ENCODE measurements at regions not wholly inside any gene's neighbourhood (a gene's known extent, or its start where the extent isn't known, plus 50 kb on each side); places are given as distances from the start of the nearest gene placed in this dataset.
"Not testable (repeated sequence)": the region's sequence is repeated elsewhere in the genome, so short reads cannot be mapped to it uniquely, and the experiment has no call there.

GRCh38 chrX:114050075-114050796 lies 533.6 kb upstream of the HTR2C start:
- ChIA-PET POLR2A (no interaction called here), CTCF (no interaction called here)
- H3K27me3 Mint-ChIP-seq (ENCODE audit: insufficient read depth, unreplicated experiment), result peaks cover 34% of the 10 kb centered on the region
- H3K4me1 Mint-ChIP-seq (ENCODE audit: insufficient read depth, unreplicated experiment), result no peaks in the 10 kb centered on the region
- no peak for DNase-seq (ENCODE audit: unreplicated experiment)
- no peak overlapping the region for H3K27ac Mint-ChIP-seq (ENCODE audit: low read depth, unreplicated experiment)
- H3K4me3 Mint-ChIP-seq (ENCODE audit: unreplicated experiment), result no peak overlapping the region
- no TSS peak for BruUV-seq (replicated peaks)
- TF ChIP-seq CTCF (IDR thresholded peaks at IDR 0.05; ENCODE audit: unreplicated experiment), result no peak
- intact Hi-C loops (cut with micrococcal nuclease), result no loop called here
- peaks cover 5% of the 10 kb centered on the region for H3K36me3 Mint-ChIP-seq (ENCODE audit: insufficient read depth, unreplicated experiment)
- H3K9me3 Mint-ChIP-seq (ENCODE audit: unreplicated experiment), result no peaks in the 10 kb centered on the region

DNA sequence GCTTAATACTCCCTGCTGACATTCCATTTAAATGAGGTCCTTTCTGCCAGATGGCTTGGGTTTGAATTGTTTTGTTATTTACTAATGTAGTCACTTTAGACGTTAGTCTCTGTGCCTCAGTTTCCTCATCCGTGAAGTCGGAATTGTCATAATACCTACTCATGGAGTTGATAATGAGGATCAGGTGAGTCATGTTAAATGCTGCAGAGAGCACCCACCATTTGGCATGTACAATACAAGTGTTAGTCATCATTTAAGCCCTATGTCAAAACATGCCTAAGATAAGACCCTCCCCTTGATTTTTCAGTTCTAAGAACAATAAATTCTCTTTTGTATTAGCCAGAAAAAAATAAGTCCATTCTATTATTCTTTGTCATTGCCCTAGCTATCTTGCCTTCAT lies 534.8 kb upstream of the HTR2C start:
- Mint-ChIP-seq H3K36me3 (ENCODE audit: insufficient read depth, unreplicated experiment) (peaks cover 5% of the 10 kb centered on the region), H3K4me3 (ENCODE audit: unreplicated experiment) (no peak overlapping the region), H3K9me3 (ENCODE audit: unreplicated experiment) (no peaks in the 10 kb centered on the region), H3K27me3 (ENCODE audit: insufficient read depth, unreplicated experiment) (peaks cover 24% of the 10 kb centered on the region), H3K4me1 (ENCODE audit: insufficient read depth, unreplicated experiment) (no peaks in the 10 kb centered on the region), H3K27ac (ENCODE audit: low read depth, unreplicated experiment) (no peak overlapping the region)
- TF ChIP-seq CTCF (IDR thresholded peaks at IDR 0.05; ENCODE audit: unreplicated experiment), result no peak
- intact Hi-C loops (cut with micrococcal nuclease), result no loop called here
- no TSS peak for BruUV-seq (replicated peaks)
- ChIA-PET POLR2A (no interaction called here), CTCF (no interaction called here)
- peak; percentile 19 for DNase-seq (ENCODE audit: unreplicated experiment)

GRCh38 chrX:114047558-114047957 lies 536.3 kb upstream of the HTR2C start:
- DNase-seq (ENCODE audit: unreplicated experiment), result no peak
- Mint-ChIP-seq H3K27ac (ENCODE audit: low read depth, unreplicated experiment) (no peak overlapping the region), H3K9me3 (ENCODE audit: unreplicated experiment) (no peaks in the 10 kb centered on the region), H3K4me3 (ENCODE audit: unreplicated experiment) (no peak overlapping the region), H3K36me3 (ENCODE audit: insufficient read depth, unreplicated experiment) (peaks cover 5% of the 10 kb centered on the region), H3K4me1 (ENCODE audit: insufficient read depth, unreplicated experiment) (no peaks in the 10 kb centered on the region), H3K27me3 (ENCODE audit: insufficient read depth, unreplicated experiment) (peaks cover 14% of the 10 kb centered on the region)
- no peak for TF ChIP-seq CTCF (IDR thresholded peaks at IDR 0.05; ENCODE audit: unreplicated experiment)
- ChIA-PET CTCF (interaction anchor here (0.6 kb wide), 2 partner anchors 25 to 1063 kb away, joined by 3 read pairs; no protein-coding TSS in a partner anchor), POLR2A (no interaction called here)
- no TSS peak for BruUV-seq (replicated peaks)
- intact Hi-C loops (cut with micrococcal nuclease), result no loop called here

DNA sequence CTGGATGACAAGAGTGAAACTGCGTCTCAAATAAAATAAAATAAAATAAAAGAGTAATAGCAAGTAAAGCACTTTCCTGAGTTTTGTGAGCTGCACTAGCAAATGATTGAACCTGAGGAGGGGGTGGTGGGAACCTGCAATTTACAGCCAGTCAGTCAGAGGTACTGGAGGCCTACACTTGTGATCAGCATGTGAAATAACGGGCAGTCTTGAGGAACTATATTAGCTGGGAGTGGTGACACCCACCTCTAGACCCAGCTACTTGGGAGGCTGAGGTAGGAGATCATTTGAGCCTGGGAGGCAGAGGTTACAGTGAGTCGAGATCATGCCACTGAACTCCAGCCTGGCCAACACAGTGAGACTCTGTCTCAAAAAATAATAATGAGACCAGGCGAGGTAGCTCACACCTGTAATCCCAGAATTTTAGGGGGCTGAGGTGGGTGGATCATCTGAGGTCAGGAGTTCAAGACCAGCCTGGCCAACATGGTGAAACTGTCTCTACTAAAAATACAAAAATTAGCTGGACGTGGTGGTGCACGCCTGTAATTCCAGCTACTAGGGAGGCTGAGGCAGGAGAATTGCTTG lies 537.1 kb upstream of the HTR2C start:
- H3K36me3 Mint-ChIP-seq (ENCODE audit: insufficient read depth, unreplicated experiment), result peaks cover 5% of the 10 kb centered on the region
- ChIA-PET POLR2A (no interaction called here), CTCF (no interaction called here)
- H3K27me3 Mint-ChIP-seq (ENCODE audit: insufficient read depth, unreplicated experiment), result peaks cover 8% of the 10 kb centered on the region
- DNase-seq (ENCODE audit: unreplicated experiment), result no peak
- H3K4me1 Mint-ChIP-seq (ENCODE audit: insufficient read depth, unreplicated experiment), result no peaks in the 10 kb centered on the region
- H3K27ac Mint-ChIP-seq (ENCODE audit: low read depth, unreplicated experiment), result no peak overlapping the region
- intact Hi-C loops (cut with micrococcal nuclease), result no loop called here
- TF ChIP-seq CTCF (IDR thresholded peaks at IDR 0.05; ENCODE audit: unreplicated experiment), result no peak
- H3K4me3 Mint-ChIP-seq (ENCODE audit: unreplicated experiment), result no peak overlapping the region
- BruUV-seq (replicated peaks), result no TSS peak
- H3K9me3 Mint-ChIP-seq (ENCODE audit: unreplicated experiment), result no peaks in the 10 kb centered on the region

DNA sequence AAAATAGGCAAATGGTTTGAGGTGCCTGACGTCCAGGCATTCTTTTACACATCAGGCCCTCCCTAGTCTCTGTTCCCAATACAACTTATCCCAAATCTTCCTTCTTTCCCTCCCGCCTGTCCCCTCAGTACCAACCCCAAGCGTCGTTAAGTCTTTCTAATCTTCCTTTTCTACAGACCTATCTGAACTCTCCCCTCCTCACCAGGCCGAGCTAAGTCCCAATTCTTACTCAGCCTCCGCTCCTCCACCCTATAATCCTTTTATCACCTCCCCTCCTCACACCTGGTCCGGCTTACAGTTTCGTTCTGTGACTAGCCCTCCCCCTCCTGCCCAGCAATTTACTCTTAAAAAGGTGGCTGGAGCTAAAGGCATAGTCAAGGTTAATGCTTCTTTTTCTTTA lies 542.4 kb upstream of the HTR2C start:
- H3K27ac Mint-ChIP-seq (ENCODE audit: low read depth, unreplicated experiment); H3K27me3 Mint-ChIP-seq (ENCODE audit: insufficient read depth, unreplicated experiment); H3K9me3 Mint-ChIP-seq (ENCODE audit: unreplicated experiment); H3K4me3 Mint-ChIP-seq (ENCODE audit: unreplicated experiment); BruUV-seq (replicated peaks); POLR2A ChIA-PET; DNase-seq (ENCODE audit: unreplicated experiment); intact Hi-C loops (cut with micrococcal nuclease); H3K4me1 Mint-ChIP-seq (ENCODE audit: insufficient read depth, unreplicated experiment); H3K36me3 Mint-ChIP-seq (ENCODE audit: insufficient read depth, unreplicated experiment); CTCF ChIA-PET: not testable (repeated sequence)

GRCh38 chrX:114040661-114041269 lies 543.1 kb upstream of the HTR2C start:
- BruUV-seq (replicated peaks); CTCF ChIA-PET; POLR2A ChIA-PET: not testable (repeated sequence)

More at GRCh38 chrX:114040661-114041269, 543.1 kb upstream of the HTR2C start:
- H3K27me3 Mint-ChIP-seq (ENCODE audit: insufficient read depth, unreplicated experiment); H3K36me3 Mint-ChIP-seq (ENCODE audit: insufficient read depth, unreplicated experiment); H3K27ac Mint-ChIP-seq (ENCODE audit: low read depth, unreplicated experiment); H3K4me1 Mint-ChIP-seq (ENCODE audit: insufficient read depth, unreplicated experiment); intact Hi-C loops (cut with micrococcal nuclease); H3K9me3 Mint-ChIP-seq (ENCODE audit: unreplicated experiment); DNase-seq (ENCODE audit: unreplicated experiment); H3K4me3 Mint-ChIP-seq (ENCODE audit: unreplicated experiment): not testable (repeated sequence)
